Naive thymus-derived CD4-positive, alpha-beta T cell (primary cell): ENCODE measurements at regions not wholly inside any gene's neighbourhood (a gene's known extent, or its start where the extent isn't known, plus 50 kb on each side); places are given as distances from the start of the nearest gene placed in this dataset.
A peak's percentile ranks its signal among the peaks of the same experiment; 100 is the strongest.

Experiments
- ATAC-seq: fragments of 150-1000 bp; cut with Tn5 transposase; 2 replicates; pipeline ENCODE4 v1.10.0; 2021; ENCODE audit warnings: mild to moderate bottlenecking, moderate library complexity
- CTCF ChIA-PET: fragments of 350-600 bp; sonication (Branson Sonifier 250); formaldehyde crosslinking; loops from one replicate; lab custom pipeline; 2021; ENCODE audit warnings: antibody characterized with exemption; lab: Charles Lee
- POLR2A ChIA-PET: fragments of 350-600 bp; sonication (Branson Sonifier 250); formaldehyde crosslinking; loops from one replicate; lab custom pipeline; 2021; ENCODE audit warnings: antibody characterized with exemption, inconsistent platforms; lab: Charles Lee
- DNase-seq, 9 donors: peaks; one replicate each; pipeline versions ENCODE4 v3.0.0 to v3.0.0-alpha.2; 2020 to 2022; ENCODE audit warnings: mixed read lengths in 1 of 9
- H3K27ac ChIP-seq: one replicate; pipeline ENCODE4 v1.7.0; 2013; ENCODE audit warnings: mild to moderate bottlenecking, low read depth, low read length, moderate library complexity
- H3K27me3 ChIP-seq, 2 donors: one replicate each; pipeline ENCODE4 v1.7.0; 2013; ENCODE audit warnings: low read length in 2 of 2, mild to moderate bottlenecking in 2 of 2, moderate library complexity in 2 of 2; ENCODE audit not compliant: control insufficient read depth in 2 of 2, insufficient read depth in 2 of 2
- H3K36me3 ChIP-seq, 3 experiments: 1 replicate in 2 of 3; 2 replicates in 1 of 3; pipeline ENCODE4 v1.7.0; 2013; ENCODE audit warnings: low read length in 3 of 3, mild to moderate bottlenecking in 3 of 3, moderate library complexity in 1 of 3; ENCODE audit not compliant: insufficient read depth in 3 of 3, control insufficient read depth in 2 of 3
- H3K4me1 ChIP-seq, 2 donors: one replicate each; pipeline ENCODE4 v1.7.0; 2013; ENCODE audit warnings: low read length in 2 of 2, mild to moderate bottlenecking in 2 of 2, moderate library complexity in 1 of 2; ENCODE audit not compliant: control insufficient read depth in 2 of 2, insufficient read depth in 2 of 2
- H3K4me3 ChIP-seq: 2 replicates; pipeline ENCODE4 v1.7.0; 2013; ENCODE audit warnings: mild to moderate bottlenecking, low read length
- H3K9me3 ChIP-seq, 3 experiments: 1 replicate in 2 of 3; 2 replicates in 1 of 3; pipeline ENCODE4 v1.7.0; 2013; ENCODE audit warnings: low read length in 3 of 3; ENCODE audit not compliant: control insufficient read depth in 2 of 3
- H3K27ac Mint-ChIP-seq, 9 donors: one replicate each; pipeline ENCODE4 v1.8.0; 2020 to 2022; ENCODE audit warnings: mixed read lengths in 9 of 9, mild to moderate bottlenecking in 8 of 9, moderate library complexity in 5 of 9, inconsistent platforms in 2 of 9
- H3K27me3 Mint-ChIP-seq, 5 donors: one replicate each; pipeline ENCODE4 v1.8.0; 2021 to 2022; ENCODE audit warnings: mixed read lengths in 5 of 5, mild to moderate bottlenecking in 1 of 5
- H3K36me3 Mint-ChIP-seq, 5 donors: one replicate each; pipeline ENCODE4 v1.8.0; 2020 to 2022; ENCODE audit warnings: mixed read lengths in 5 of 5, mild to moderate bottlenecking in 3 of 5, inconsistent platforms in 1 of 5
- H3K4me1 Mint-ChIP-seq, 7 donors: one replicate each; pipeline ENCODE4 v1.8.0; 2020 to 2022; ENCODE audit warnings: mixed read lengths in 7 of 7, mild to moderate bottlenecking in 3 of 7, inconsistent platforms in 1 of 7
- H3K4me3 Mint-ChIP-seq, 10 donors: one replicate each; pipeline ENCODE4 v1.8.0; 2020 to 2022; ENCODE audit warnings: mild to moderate bottlenecking in 10 of 10, mixed read lengths in 10 of 10, moderate library complexity in 6 of 10, inconsistent platforms in 2 of 10
- H3K9me3 Mint-ChIP-seq, 11 donors: one replicate each; pipeline ENCODE4 v1.8.0; 2020 to 2022; ENCODE audit warnings: mixed read lengths in 11 of 11, mild to moderate bottlenecking in 4 of 11, inconsistent platforms in 1 of 11, moderate library complexity in 1 of 11
- intact Hi-C, 2 donors: fragments of 100-400 bp; cut with micrococcal nuclease; formaldehyde crosslinking; loops; one replicate each; pipeline ENCODE4 v1.15.1; 2023

DNA sequence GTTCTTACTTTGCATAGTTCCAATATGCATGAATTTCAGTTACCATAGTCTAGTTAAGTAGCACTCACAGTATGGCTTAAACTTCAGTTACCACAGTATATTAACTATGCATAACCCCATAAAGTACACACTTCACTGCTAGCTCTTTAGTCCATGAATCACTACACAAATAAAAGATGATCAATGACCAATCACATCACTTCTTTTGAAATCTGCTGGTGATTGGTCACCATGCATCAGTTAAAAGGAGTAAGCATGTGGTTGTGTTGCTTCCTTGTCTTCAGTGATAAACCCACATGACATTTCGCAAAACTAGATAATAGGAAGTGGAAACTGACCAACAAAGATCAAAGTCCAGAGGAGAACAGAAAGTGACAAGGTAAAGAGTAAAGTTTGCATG is 79.0 kb downstream of the TAF11L14 start:
- Mint-ChIP-seq H3K4me1 (peaks cover 0 to 1% (median 0%) of the 10 kb centered on the region in 7 donors), H3K36me3 (peaks cover 0 to 3% (median 0%) of the 10 kb centered on the region in 5 donors), H3K27me3 (no peaks in the 10 kb centered on the region), H3K9me3 (peaks cover 4 to 23% (median 13%) of the 10 kb centered on the region in 11 donors), H3K27ac (no peak overlapping the region), H3K4me3 (no peak overlapping the region)
- no peak overlapping the region for H3K27ac ChIP-seq
- H3K36me3 ChIP-seq: no peaks in the 10 kb centered on the region
- no peaks in the 10 kb centered on the region for H3K9me3 ChIP-seq
- H3K27me3 ChIP-seq: no peaks in the 10 kb centered on the region
- H3K4me3 ChIP-seq: no peak overlapping the region
- DNase-seq (no peak), ATAC-seq (peak; percentile 42)
- POLR2A ChIA-PET: no interaction called here
- CTCF ChIA-PET: no interaction called here
- H3K4me1 ChIP-seq: no peaks in the 10 kb centered on the region
- intact Hi-C loops: no loop called here

DNA sequence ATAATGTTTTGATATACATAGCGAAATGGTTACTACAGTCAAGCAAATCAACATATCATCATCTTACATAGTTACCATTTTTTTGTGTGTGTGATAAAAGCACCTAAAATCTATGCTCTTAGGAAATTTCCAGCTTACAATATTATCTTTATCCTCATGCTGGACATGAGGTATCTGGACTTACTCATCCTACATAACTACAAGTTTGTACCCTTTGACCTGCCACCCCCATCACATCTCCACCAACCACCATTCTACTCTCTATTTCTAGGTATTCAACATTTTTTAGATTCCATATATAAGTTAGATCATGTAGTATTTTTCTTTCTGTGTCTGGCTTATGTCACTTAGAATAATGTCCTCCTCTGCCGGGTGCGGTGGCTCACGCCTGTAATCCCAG is 79.9 kb downstream of the TAF11L14 start:
- intact Hi-C loops: no loop called here
- Mint-ChIP-seq H3K9me3 (peaks cover 4 to 27% (median 17%) of the 10 kb centered on the region in 11 donors), H3K4me3 (no peak overlapping the region), H3K27me3 (no peaks in the 10 kb centered on the region), H3K36me3 (peaks cover 0 to 3% (median 0%) of the 10 kb centered on the region in 5 donors), H3K4me1 (peaks cover 0 to 1% (median 0%) of the 10 kb centered on the region in 7 donors), H3K27ac (no peak overlapping the region)
- ChIA-PET CTCF (no interaction called here), POLR2A (no interaction called here)
- Histone ChIP-seq H3K27me3 (no peaks in the 10 kb centered on the region), H3K9me3 (no peaks in the 10 kb centered on the region), H3K4me3 (no peak overlapping the region), H3K4me1 (no peaks in the 10 kb centered on the region), H3K27ac (no peak overlapping the region), H3K36me3 (no peaks in the 10 kb centered on the region)
- DNase-seq (no peak), ATAC-seq (no peak)

GRCh38 chr5:17719592-17719991 is 85.3 kb downstream of the TAF11L14 start:
- no peak overlapping the region for H3K27ac ChIP-seq
- peaks cover 0 to 1% (median 0%) of the 10 kb centered on the region in 7 donors for H3K4me1 Mint-ChIP-seq
- DNase-seq (no peak), ATAC-seq (no peak)
- ChIA-PET CTCF (interaction anchor here (0.7 kb wide), 1 partner anchor 49 kb away, joined by 3 read pairs; no protein-coding TSS in a partner anchor), POLR2A (no interaction called here)
- no peaks in the 10 kb centered on the region for H3K36me3 ChIP-seq
- intact Hi-C loops: no loop called here
- no peaks in the 10 kb centered on the region for H3K36me3 Mint-ChIP-seq
- H3K9me3 ChIP-seq: no peaks in the 10 kb centered on the region
- peaks cover 0 to 32% (median 7%) of the 10 kb centered on the region in 11 donors for H3K9me3 Mint-ChIP-seq
- no peak overlapping the region for H3K27ac Mint-ChIP-seq
- H3K27me3 ChIP-seq: no peaks in the 10 kb centered on the region
- no peak overlapping the region for H3K4me3 Mint-ChIP-seq
- H3K27me3 Mint-ChIP-seq: no peaks in the 10 kb centered on the region
- no peak overlapping the region for H3K4me3 ChIP-seq
- no peaks in the 10 kb centered on the region for H3K4me1 ChIP-seq

GRCh38 chr5:17720071-17720470 is 85.8 kb downstream of the TAF11L14 start:
- intact Hi-C loops: no loop called here
- no peak for ATAC-seq

DNA sequence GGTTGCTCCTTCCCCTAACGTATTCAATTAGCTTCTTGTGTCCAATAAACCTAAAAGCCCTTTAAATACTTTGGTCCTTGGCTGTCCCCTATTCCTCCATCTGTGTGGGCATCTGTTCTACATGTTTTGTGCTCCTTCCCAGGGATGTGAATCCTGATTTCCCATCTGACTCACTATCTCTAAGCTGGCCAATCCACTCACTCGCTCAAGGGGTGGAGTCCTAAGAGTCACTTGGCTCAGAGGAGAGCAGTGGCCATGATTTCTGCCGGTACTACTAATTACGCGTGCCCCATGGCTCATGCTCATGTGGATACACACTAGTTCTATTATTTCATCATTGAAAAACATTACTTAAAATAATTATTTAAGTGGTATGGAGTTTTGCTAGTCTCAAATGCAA is 89.6 kb downstream of the TAF11L14 start:
- no peaks in the 10 kb centered on the region for H3K36me3 ChIP-seq
- no peaks in the 10 kb centered on the region for H3K27me3 ChIP-seq
- no peak overlapping the region for H3K27ac ChIP-seq
- Mint-ChIP-seq H3K27ac (no peak overlapping the region), H3K36me3 (no peaks in the 10 kb centered on the region), H3K27me3 (no peaks in the 10 kb centered on the region), H3K4me3 (no peak overlapping the region), H3K4me1 (no peaks in the 10 kb centered on the region), H3K9me3 (peaks cover 0 to 22% (median 3%) of the 10 kb centered on the region in 11 donors)
- no peaks in the 10 kb centered on the region for H3K9me3 ChIP-seq
- ATAC-seq (no peak), DNase-seq (no peak)
- no peak overlapping the region for H3K4me3 ChIP-seq
- CTCF ChIA-PET: interaction anchor here (0.8 kb wide), 1 partner anchor 1189 kb away, joined by 3 read pairs; no protein-coding TSS in a partner anchor
- intact Hi-C loops: no loop called here
- POLR2A ChIA-PET: no interaction called here
- no peaks in the 10 kb centered on the region for H3K4me1 ChIP-seq

More at GRCh38 chr5:17720071-17720470, 85.8 kb downstream of the TAF11L14 start:
- Mint-ChIP-seq H3K27me3 (no peaks in the 10 kb centered on the region), H3K36me3 (no peaks in the 10 kb centered on the region), H3K4me1 (peaks cover 0 to 1% (median 0%) of the 10 kb centered on the region in 7 donors), H3K27ac (no peak overlapping the region), H3K4me3 (no peak overlapping the region), H3K9me3 (peaks cover 0 to 32% (median 7%) of the 10 kb centered on the region in 11 donors)
- no peak for DNase-seq
- POLR2A ChIA-PET: no interaction called here
- CTCF ChIA-PET: interaction anchor here (0.7 kb wide), 1 partner anchor 50 kb away, joined by 3 read pairs; no protein-coding TSS in a partner anchor
- Histone ChIP-seq H3K27ac (no peak overlapping the region), H3K4me3 (no peak overlapping the region), H3K36me3 (no peaks in the 10 kb centered on the region), H3K4me1 (no peaks in the 10 kb centered on the region), H3K9me3 (no peaks in the 10 kb centered on the region), H3K27me3 (no peaks in the 10 kb centered on the region)

DNA sequence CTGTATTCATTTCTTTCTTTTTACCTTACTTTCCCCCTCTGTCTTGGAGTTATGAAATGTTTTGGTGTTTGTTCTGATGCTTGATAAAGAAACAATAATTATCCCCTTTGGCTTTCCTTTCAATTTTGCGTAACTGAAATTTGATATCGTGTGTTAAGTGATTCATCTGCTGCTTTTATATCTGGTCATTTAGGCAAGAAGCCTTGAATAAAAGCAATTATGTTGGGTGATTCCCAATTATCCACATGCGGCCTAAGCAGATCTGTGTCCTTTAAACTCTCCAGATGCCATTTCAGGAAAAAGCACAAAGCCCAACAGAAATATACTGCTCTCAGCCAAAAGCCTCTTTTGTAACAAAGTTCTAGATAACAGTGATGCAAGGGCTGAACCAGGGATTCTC is 92.8 kb downstream of the TAF11L14 start:
- Mint-ChIP-seq H3K27me3 (no peaks in the 10 kb centered on the region), H3K9me3 (peaks cover 0 to 10% (median 1%) of the 10 kb centered on the region in 11 donors), H3K4me1 (no peaks in the 10 kb centered on the region), H3K27ac (no peak overlapping the region), H3K4me3 (no peak overlapping the region), H3K36me3 (no peaks in the 10 kb centered on the region)
- ATAC-seq: no peak
- no peak overlapping the region for H3K27ac ChIP-seq
- H3K36me3 ChIP-seq: no peaks in the 10 kb centered on the region
- ChIA-PET CTCF (no interaction called here), POLR2A (no interaction called here)
- no peaks in the 10 kb centered on the region for H3K27me3 ChIP-seq
- no peak for DNase-seq
- H3K9me3 ChIP-seq: no peaks in the 10 kb centered on the region
- no peak overlapping the region for H3K4me3 ChIP-seq
- intact Hi-C loops: no loop called here
- no peaks in the 10 kb centered on the region for H3K4me1 ChIP-seq

- Histone ChIP-seq H3K4me1 (no peaks in the 10 kb centered on the region), H3K36me3 (no peaks in the 10 kb centered on the region), H3K4me3 (no peak overlapping the region), H3K27me3 (no peaks in the 10 kb centered on the region), H3K9me3 (no peaks in the 10 kb centered on the region), H3K27ac (no peak overlapping the region)
- H3K36me3 Mint-ChIP-seq: no peaks in the 10 kb centered on the region
- intact Hi-C loops: no loop called here
- no peaks in the 10 kb centered on the region for H3K27me3 Mint-ChIP-seq
- DNase-seq (no peak), ATAC-seq (no peak)
- H3K27ac Mint-ChIP-seq: no peak overlapping the region
- H3K4me1 Mint-ChIP-seq: no peaks in the 10 kb centered on the region
- ChIA-PET CTCF (interaction anchor here (0.6 kb wide), 1 partner anchor 47 kb away, joined by 5 read pairs; no protein-coding TSS in a partner anchor), POLR2A (no interaction called here)
- H3K9me3 Mint-ChIP-seq: peaks cover 0 to 11% (median 0%) of the 10 kb centered on the region in 11 donors
- H3K4me3 Mint-ChIP-seq: no peak overlapping the region
Measured at GRCh38 chr5:17730421-17730820, 96.2 kb downstream of the TAF11L14 start.
